Fibroblast of lung (primary cell): ENCODE measurements at regions not wholly inside any gene's neighbourhood (a gene's known extent, or its start where the extent isn't known, plus 50 kb on each side); places are given as distances from the start of the nearest gene placed in this dataset.

ENCODE experiments used
- DNase-seq, 2 donors: peaks; one replicate each; pipeline versions ENCODE4 v3.0.0 to v3.0.0-alpha.2; 2010; ENCODE audit warnings: low read depth in 2 of 2
- H2AFZ ChIP-seq: 2 replicates; pipeline ENCODE4 v1.5.1; 2012; ENCODE audit warnings: low read length, control low read depth, inconsistent platforms
- H3K27ac ChIP-seq: 2 replicates; pipeline ENCODE4 v1.5.1; 2011; ENCODE audit warnings: low read length, control low read depth; ENCODE audit not compliant: insufficient read depth
- H3K27me3 ChIP-seq: 2 replicates; pipeline ENCODE4 v1.5.1; 2011; ENCODE audit warnings: mild to moderate bottlenecking, low read length; ENCODE audit not compliant: control insufficient read depth, insufficient read depth
- H3K36me3 ChIP-seq: 2 replicates; pipeline ENCODE4 v1.5.1; 2011; ENCODE audit warnings: low read length; ENCODE audit not compliant: control insufficient read depth, insufficient read depth
- H3K4me1 ChIP-seq: 2 replicates; pipeline ENCODE4 v1.5.1; 2011; ENCODE audit warnings: low read length; ENCODE audit not compliant: control insufficient read depth, insufficient read depth; ENCODE audit errors: extremely low read depth
- H3K4me2 ChIP-seq: 2 replicates; pipeline ENCODE4 v1.5.1; 2011; ENCODE audit warnings: low read length, control low read depth; ENCODE audit not compliant: insufficient read depth; ENCODE audit errors: extremely low read depth
- H3K4me3 ChIP-seq, 4 experiments: fragments of 200-600 bp in 1 of 4; sonication (generic) in 1 of 4; replicated peaks in 1 of 4; 2 replicates each; pipeline ENCODE4 v1.5.1; 2011 to 2016; ENCODE audit warnings: low read length in 4 of 4, low read depth in 3 of 4, mild to moderate bottlenecking in 3 of 4, control low read depth in 2 of 4, inconsistent platforms in 1 of 4, mixed read lengths in 1 of 4; ENCODE audit not compliant: insufficient read depth in 1 of 4; ENCODE audit errors: control extremely low read depth in 1 of 4
- H3K79me2 ChIP-seq: 2 replicates; pipeline ENCODE4 v1.5.1; 2012; ENCODE audit warnings: mild to moderate bottlenecking, low read length, inconsistent platforms; ENCODE audit not compliant: control insufficient read depth, insufficient read depth
- H3K9ac ChIP-seq: 2 replicates; pipeline ENCODE4 v1.5.1; 2011; ENCODE audit warnings: mild to moderate bottlenecking, low read length, control low read depth; ENCODE audit not compliant: insufficient read depth
- H3K9me3 ChIP-seq: 2 replicates; pipeline ENCODE4 v1.5.1; 2012; ENCODE audit warnings: low read depth, low read length; ENCODE audit not compliant: control insufficient read depth, insufficient read depth
- H4K20me1 ChIP-seq: 2 replicates; pipeline ENCODE4 v1.5.1; 2011; ENCODE audit warnings: low read length; ENCODE audit not compliant: control insufficient read depth, insufficient read depth; ENCODE audit errors: extremely low read depth
- EZH2 ChIP-seq: IDR thresholded peaks from 2 replicates; pipeline ENCODE4 v1.5.1; 2012; ENCODE audit warnings: low read length, control low read depth, mild to moderate bottlenecking; ENCODE audit errors: missing control alignments
- TF ChIP-seq, protein P1 (sequence below), 2 donors: IDR thresholded peaks in 1 of 2; conservative IDR thresholded peaks in 1 of 2; 1 replicate in 1 of 2; 2 replicates in 1 of 2; pipeline ENCODE4 v1.5.1; 2011 to 2012; ENCODE audit warnings: low read length in 2 of 2, control low read depth in 1 of 2, inconsistent platforms in 1 of 2, low read depth in 1 of 2, mild to moderate bottlenecking in 1 of 2

- Histone ChIP-seq H3K9me3 (no peaks in the 10 kb centered on the region), H3K9ac (no peak overlapping the region), H3K27me3 (no peaks in the 10 kb centered on the region), H3K36me3 (no peaks in the 10 kb centered on the region), H3K27ac (no peak overlapping the region), H3K4me3 (no peak overlapping the region), H3K4me1 (no peaks in the 10 kb centered on the region), H4K20me1 (no peaks in the 10 kb centered on the region), H3K4me2 (no peak overlapping the region), H3K79me2 (no peaks in the 10 kb centered on the region), H2AFZ (no peak overlapping the region)
- no peak for TF ChIP-seq EZH2
- TF ChIP-seq, protein P1, sequence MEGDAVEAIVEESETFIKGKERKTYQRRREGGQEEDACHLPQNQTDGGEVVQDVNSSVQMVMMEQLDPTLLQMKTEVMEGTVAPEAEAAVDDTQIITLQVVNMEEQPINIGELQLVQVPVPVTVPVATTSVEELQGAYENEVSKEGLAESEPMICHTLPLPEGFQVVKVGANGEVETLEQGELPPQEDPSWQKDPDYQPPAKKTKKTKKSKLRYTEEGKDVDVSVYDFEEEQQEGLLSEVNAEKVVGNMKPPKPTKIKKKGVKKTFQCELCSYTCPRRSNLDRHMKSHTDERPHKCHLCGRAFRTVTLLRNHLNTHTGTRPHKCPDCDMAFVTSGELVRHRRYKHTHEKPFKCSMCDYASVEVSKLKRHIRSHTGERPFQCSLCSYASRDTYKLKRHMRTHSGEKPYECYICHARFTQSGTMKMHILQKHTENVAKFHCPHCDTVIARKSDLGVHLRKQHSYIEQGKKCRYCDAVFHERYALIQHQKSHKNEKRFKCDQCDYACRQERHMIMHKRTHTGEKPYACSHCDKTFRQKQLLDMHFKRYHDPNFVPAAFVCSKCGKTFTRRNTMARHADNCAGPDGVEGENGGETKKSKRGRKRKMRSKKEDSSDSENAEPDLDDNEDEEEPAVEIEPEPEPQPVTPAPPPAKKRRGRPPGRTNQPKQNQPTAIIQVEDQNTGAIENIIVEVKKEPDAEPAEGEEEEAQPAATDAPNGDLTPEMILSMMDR (conservative IDR thresholded peaks at IDR 0.05 in 1 of 2, IDR thresholded peaks at IDR 0.05 in 1 of 2; ENCODE audit: low read depth in 1 of 2, low read length in 2 of 2): no peak
- no peak for DNase-seq
Measured at GRCh38 chr6:147888374-147888773, 379.9 kb downstream of the SAMD5 start.

DNA sequence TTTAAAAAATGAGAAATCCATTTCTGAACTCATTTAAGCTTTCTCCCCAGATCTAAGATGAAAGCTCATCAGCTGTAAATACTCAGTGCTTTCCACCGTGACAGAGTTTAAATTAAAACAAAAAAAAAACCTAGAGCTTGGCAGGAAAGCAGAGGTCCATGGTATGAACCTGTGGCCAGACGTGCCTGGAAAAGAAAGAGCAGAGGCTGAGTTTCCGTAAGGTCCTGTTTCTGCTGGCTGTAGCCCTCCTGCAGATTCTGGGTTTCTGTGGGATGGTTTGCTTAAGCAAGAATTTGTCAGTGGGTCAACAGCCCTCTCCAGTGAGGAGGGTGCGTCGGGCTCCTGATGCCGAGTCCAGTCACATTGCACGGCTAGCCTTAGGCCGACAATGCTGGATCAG lies 383.2 kb downstream of the SAMD5 start:
- no peak for TF ChIP-seq EZH2
- TF ChIP-seq, protein P1 (conservative IDR thresholded peaks at IDR 0.05 in 1 of 2, IDR thresholded peaks at IDR 0.05 in 1 of 2; ENCODE audit: low read depth in 1 of 2, low read length in 2 of 2): no peak
- no peak overlapping the region for H3K4me2 ChIP-seq
- no peaks in the 10 kb centered on the region for H3K9me3 ChIP-seq

GRCh38 chr6:147892476-147892875 lies 384.0 kb downstream of the SAMD5 start:
- H4K20me1 ChIP-seq: no peaks in the 10 kb centered on the region
- no peak overlapping the region for H3K4me2 ChIP-seq
- no peaks in the 10 kb centered on the region for H3K36me3 ChIP-seq
- no peak overlapping the region for H2AFZ ChIP-seq
- H3K4me3 ChIP-seq: no peak overlapping the region
- no peak overlapping the region for H3K9ac ChIP-seq
- H3K9me3 ChIP-seq: no peaks in the 10 kb centered on the region
- H3K79me2 ChIP-seq: no peaks in the 10 kb centered on the region
- DNase-seq: no peak
- H3K4me1 ChIP-seq: no peaks in the 10 kb centered on the region
- TF ChIP-seq EZH2: no peak
- TF ChIP-seq, protein P1 (conservative IDR thresholded peaks at IDR 0.05 in 1 of 2, IDR thresholded peaks at IDR 0.05 in 1 of 2; ENCODE audit: low read depth in 1 of 2, low read length in 2 of 2): no peak
- no peaks in the 10 kb centered on the region for H3K27me3 ChIP-seq
- no peak overlapping the region for H3K27ac ChIP-seq

More for the DNA sequence above, 383.2 kb downstream of the SAMD5 start:
- Histone ChIP-seq H3K4me1 (no peaks in the 10 kb centered on the region), H3K4me3 (no peak overlapping the region), H3K27me3 (no peaks in the 10 kb centered on the region), H3K79me2 (no peaks in the 10 kb centered on the region), H3K36me3 (no peaks in the 10 kb centered on the region), H2AFZ (no peak overlapping the region), H3K27ac (no peak overlapping the region), H4K20me1 (no peaks in the 10 kb centered on the region), H3K9ac (no peak overlapping the region)
- no peak for DNase-seq
